HG03354 (cell line): ENCODE measurements at regions not wholly inside any gene's neighbourhood (a gene's known extent, or its start where the extent isn't known, plus 50 kb on each side); places are given as distances from the start of the nearest gene placed in this dataset.
"Not testable (repeated sequence)": the region's sequence is repeated elsewhere in the genome, so short reads cannot be mapped to it uniquely, and the experiment has no call there.

Experiments
- ATAC-seq: cut with Tn5 transposase; IDR thresholded peaks from one replicate; pipeline ENCODE4 v1.9.1; 2021; ENCODE audit warnings: mild to moderate bottlenecking; ENCODE audit not compliant: unreplicated experiment, poor library complexity, severe bottlenecking

GRCh38 chr3:187544326-187544725, 125.9 kb downstream of the SST start:
- no peak for ATAC-seq

GRCh38 chr3:187540847-187541246, 129.3 kb downstream of the SST start:
- no peak for ATAC-seq

DNA sequence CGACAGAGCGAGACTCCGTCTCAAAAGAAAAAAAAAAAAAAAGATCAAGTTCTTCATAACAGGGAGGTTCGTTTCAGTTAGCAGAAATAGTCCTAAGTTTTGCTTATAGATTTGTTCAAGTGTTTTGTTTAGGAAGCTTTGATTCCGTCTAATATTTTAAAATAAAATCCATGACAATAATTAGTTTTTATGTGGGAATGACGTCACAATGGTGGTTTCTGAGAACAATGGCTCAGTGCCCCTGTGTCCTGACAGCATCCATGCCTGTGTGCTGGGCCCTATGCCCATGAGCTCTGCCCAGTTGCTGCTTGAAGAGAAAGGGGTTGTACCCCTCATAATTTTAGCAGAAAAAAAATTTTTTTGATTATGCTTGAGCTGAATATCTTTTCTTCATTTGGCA, 134.0 kb downstream of the SST start:
- ATAC-seq: no peak

- no peak for ATAC-seq
These were observed 136.4 kb downstream of the SST start for GRCh38 chr3:187533797-187534196.

- ATAC-seq: no peak
These were observed 138.4 kb downstream of the SST start for GRCh38 chr3:187531831-187532230.

GRCh38 chr3:187522890-187523289, 147.3 kb downstream of the SST start:
- no peak for ATAC-seq

- no peak for ATAC-seq
These were observed 147.9 kb downstream of the SST start for GRCh38 chr3:187522293-187522692.

DNA sequence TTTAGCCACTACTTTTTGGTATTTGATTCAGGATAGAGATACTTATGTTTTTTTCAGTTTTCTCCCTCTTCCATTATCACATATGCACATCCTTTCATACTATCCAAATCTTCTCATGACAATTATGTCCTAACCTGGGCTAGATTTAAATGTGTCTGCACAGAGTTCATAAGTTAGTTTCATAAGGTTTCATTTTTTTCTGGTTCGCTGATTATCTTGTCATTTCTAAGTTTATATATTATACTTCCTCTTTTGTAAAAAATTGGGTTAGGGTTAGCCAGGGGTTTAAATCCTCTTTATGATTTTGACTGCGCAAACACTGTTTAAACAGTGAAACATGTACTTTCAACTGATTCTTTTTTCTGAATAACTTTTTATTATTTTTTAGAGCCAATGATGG, 148.6 kb downstream of the SST start:
- ATAC-seq: no peak

DNA sequence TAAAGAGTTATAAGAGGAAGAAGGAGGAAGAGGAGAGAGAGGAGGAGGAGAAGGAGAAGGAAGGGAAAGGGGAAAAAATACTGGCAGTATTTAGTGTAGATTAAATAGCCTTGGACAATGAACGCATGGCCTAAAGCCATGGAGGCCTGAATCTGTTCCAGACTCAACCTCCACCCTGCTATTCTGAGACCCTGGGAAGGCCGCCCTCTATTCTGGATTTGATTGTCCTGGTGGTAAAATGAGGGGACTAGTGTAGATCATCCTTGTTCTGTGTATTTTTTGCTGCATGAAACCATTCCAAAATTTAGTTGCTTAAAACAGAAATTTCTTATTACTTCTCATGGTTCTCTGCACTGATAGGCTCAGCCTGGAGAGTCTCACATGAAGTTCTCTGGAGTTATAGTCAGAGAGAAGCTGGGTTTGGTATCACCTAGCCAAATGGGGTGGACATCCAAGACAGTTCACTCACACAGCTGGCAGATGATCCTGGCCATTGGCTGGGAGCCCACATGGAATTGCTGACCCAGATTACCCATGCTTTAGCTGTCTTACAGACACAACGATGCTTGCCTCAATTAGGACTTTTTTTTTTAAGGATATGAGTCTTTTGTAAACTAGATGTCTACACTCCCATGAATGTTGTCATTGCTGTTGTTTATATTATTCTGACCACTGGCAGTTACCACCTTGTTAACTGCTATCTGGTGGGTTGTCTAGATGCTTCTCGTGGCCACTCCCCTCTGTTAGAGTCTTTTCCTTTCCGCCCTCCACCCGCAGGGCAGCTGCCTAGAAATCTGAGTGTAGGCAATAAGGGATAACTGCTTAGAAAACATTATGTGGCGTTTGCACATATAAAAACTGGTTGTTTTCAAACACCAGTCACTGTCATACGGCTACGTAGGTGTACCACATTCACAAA, 149.9 kb downstream of the SST start:
- ATAC-seq: no peak

DNA sequence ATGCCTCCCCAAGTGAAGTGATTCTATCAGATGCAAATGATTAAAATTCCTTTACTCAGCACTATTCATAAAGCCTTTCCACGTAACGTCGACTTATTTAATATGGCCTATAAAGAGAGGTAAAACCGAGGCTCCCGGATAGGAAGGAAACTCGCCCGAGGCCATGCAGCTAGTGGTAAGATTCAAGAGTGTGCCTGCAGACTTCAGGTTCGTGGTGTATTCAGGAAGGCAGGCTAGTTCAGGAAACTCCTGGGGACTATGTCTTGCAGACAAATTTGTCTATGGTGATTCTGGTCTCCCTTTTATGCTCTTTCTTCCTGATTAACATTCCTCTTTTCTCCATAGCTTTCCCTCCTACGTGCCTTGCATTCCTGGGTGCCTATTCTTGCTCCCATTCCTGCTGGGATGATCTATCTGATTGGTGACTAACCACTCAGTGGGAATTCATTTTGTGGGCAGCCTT, 150.7 kb downstream of the SST start:
- no peak for ATAC-seq

DNA sequence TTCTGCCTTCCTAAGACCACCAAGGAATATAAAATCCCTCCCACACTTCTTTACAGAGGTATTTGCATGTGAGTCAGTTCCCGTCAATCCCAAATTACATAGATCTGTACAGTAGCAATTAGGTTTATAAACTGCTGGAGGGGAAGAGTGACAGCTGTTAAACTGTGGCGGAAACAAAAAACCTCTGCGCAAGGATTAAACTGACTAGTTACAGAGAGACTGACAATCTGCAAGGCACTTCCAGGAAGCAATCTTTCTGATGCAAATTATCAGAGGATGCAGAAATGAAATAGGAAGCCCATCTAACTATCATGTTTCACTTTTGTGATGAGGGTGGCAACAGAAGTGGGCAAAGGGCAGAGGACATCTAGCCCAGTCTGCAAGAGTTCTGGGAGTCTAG, 150.4 kb downstream of the RTP4 start:
- no peak for ATAC-seq

DNA sequence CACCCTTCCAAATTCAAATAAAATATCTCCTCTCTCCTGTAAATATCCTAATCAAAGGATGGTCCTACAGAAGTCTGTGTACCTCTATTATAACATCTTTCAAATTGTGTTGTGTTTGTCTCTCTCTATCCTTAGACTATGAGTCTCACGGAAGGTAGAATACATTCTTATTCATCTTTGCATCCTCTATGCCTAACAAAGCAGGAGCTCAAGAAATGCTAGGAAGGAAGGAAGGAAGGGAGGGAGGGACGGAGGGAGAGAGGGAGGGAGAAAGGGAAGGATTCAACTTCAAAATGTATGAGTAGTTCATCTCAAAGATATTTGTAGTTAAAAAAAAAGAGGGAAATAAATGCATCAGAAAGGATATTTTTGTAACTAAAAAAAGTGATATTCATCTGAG, 150.0 kb downstream of the RTP4 start:
- ATAC-seq: no peak

DNA sequence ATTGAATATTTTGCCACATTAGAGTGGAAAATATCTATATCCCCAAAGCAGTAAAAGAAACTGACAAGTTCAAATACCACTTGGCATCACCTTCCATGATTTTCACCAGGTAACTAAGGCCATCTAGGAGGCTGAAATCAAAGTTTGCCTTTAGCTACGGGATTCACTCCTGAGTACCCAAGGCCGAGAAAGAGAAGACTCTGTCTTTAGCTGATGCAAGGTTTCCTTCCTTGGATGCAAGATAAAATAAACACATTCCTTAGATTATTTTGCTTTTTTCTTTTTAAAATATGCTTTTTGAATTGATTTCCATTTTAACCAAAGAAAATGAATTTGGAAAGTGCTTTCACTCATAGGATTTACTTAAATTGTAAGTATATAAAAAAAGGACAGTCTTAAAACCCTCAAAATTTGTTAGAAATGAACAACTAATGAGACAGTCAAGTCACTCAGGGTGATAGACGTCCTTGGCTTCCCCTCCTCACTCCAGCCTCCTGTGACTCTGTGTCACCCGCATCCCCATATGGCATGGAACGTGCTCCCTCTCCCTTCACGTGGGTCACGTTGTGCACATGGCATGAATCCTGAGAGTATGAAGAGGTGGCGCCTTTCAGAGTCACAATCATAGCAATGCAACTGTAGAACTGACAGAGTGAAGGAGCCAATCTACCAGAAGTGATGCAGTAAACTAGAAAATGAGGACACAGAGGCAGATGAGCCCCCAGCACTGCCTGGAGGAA, 148.4 kb downstream of the RTP4 start:
- ATAC-seq: no peak

DNA sequence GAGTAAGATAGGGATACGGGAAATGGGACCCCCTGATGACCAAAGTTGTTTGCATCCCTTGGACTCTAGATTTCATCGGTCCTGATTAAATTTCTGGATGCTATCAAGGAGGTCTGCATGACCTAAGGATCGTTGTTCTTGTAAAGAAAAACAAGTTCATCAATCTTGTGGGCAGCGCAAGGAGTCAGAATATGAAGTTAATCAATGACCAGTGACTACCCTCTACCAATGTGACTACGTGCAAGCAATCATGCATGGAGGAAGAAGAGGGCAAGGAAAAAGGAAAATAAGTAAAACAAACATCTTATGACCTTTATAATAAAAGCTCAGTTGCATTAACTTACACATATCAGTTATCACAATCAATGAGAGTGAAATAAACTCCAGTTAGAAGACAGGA, 139.7 kb downstream of the RTP4 start:
- ATAC-seq: no peak

DNA sequence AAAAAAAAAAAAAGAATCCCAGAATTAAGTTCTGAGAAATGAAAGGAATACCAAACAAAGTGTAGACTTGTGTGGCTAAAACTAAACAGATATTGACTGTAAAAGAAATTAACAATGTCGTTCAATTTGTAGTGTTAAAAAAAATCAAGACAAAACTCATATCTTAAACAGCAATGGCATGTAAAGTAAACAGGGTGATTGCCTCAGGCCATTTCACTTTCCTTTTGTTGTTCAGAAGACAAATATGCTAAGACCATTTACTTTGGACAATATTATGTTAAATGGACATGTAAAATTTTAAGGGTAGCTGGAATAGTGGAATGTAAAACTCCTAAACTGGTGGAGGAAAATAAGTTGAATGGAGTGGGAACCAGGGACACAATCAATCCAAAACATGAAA, 139.1 kb downstream of the RTP4 start:
- ATAC-seq: no peak

GRCh38 chr3:187504435-187504834, 136.2 kb downstream of the RTP4 start:
- ATAC-seq: no peak

DNA sequence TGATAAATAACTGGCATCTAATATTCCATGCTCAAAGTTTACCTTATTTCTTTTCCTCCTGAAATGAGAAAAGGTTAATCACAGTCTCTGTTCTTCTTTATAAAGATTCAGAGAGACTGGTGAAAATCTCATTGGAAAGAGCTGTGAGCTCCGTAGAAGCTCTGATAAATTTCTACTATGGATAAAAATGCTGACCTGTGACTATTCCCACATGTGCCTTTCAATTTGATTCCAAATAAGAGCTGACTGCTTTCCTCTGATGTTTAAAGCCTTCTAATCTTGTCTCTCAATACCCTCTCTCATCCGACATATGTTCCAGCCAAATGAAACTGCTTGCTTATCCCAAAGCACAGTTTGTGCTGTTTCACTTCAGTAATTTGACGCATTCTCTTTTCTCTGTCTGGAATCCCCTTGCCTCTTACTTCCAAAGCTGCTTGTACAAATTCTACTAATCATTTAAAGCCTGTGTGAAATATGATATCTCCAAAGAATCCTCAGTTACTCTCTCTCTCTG, 130.1 kb downstream of the RTP4 start:
- no peak for ATAC-seq

- no peak for ATAC-seq
These were observed 128.9 kb downstream of the RTP4 start for GRCh38 chr3:187497052-187497451.

- not testable (repeated sequence) for ATAC-seq
These were observed 125.9 kb downstream of the RTP4 start for GRCh38 chr3:187494056-187494455.

DNA sequence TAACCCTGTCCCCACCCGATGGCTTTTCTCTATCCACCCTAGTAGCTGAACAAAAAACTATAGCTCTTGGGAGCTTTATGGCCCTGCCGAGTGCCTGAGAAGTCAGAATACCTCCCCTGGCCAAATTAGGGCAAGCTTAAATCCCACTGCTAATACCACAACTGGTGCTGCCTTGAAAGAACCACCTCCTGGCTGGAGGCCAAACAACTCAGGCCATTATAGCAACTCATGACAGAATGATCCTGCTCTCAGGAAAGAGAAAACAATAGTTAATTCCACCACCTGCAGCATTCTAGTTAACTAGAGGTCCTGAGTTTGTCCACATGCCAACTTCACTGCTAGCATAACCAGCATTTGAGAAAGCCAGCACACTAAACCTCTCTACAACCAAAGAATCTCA, 123.2 kb downstream of the RTP4 start:
- ATAC-seq: no peak

DNA sequence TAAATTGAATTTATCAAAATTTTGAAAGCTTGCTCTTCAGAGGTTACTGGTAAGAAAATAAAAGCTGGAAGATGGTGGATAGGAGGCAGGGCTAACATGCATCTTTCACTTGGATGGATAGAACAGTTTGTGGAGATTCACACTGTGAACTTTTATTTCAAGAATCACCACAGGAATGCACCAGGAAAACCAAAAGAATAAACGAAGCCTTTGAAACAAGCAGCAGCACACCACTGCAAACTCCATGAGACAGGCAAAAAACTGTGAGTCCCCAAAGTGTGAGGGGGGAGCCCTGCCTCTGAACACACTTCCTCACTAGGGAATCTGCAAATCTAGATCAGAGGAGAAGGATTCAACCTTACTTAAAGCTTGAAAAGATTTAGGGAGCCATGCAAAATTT, 122.2 kb downstream of the RTP4 start:
- ATAC-seq: no peak
